Hepatocyte (in vitro differentiated cells): ENCODE measurements at regions not wholly inside any gene's neighbourhood (a gene's known extent, or its start where the extent isn't known, plus 50 kb on each side); places are given as distances from the start of the nearest gene placed in this dataset.
A peak's percentile ranks its signal among the peaks of the same experiment; 100 is the strongest.

ENCODE experiments used
- DNase-seq: peaks from one replicate; pipeline ENCODE4 v3.0.0-alpha.2; 2016; ENCODE audit warnings: low spot score
- H2AFZ ChIP-seq: fragments of 200-600 bp; sonication (generic); 2 replicates; pipeline ENCODE4 v1.6.0; 2016; ENCODE audit warnings: antibody characterized with exemption, mild to moderate bottlenecking
- H3K27ac ChIP-seq: fragments of 200-600 bp; sonication (generic); 2 replicates; pipeline ENCODE4 v1.5.1; 2016; ENCODE audit warnings: mild to moderate bottlenecking
- H3K27me3 ChIP-seq: fragments of 200-600 bp; sonication (generic); 2 replicates; pipeline ENCODE4 v1.6.1; 2016
- H3K36me3 ChIP-seq: fragments of 200-600 bp; sonication (generic); replicated peaks from 2 replicates; pipeline ENCODE4 v1.5.1; 2016; ENCODE audit warnings: low read depth; ENCODE audit not compliant: insufficient read depth
- H3K4me1 ChIP-seq: fragments of 200-600 bp; sonication (generic); 2 replicates; pipeline ENCODE4 v1.5.1; 2016; ENCODE audit warnings: mild to moderate bottlenecking, moderate library complexity; ENCODE audit not compliant: insufficient read depth
- H3K4me2 ChIP-seq: fragments of 200-600 bp; sonication (generic); 2 replicates; pipeline ENCODE4 v1.6.0; 2016
- H3K4me3 ChIP-seq: fragments of 200-600 bp; sonication (generic); 2 replicates; pipeline ENCODE4 v1.5.1; 2016; ENCODE audit warnings: mild to moderate bottlenecking
- H3K79me2 ChIP-seq: fragments of 200-600 bp; sonication (generic); 2 replicates; pipeline ENCODE4 v1.6.0; 2017; ENCODE audit warnings: mild to moderate bottlenecking
- H3K9me2 ChIP-seq: fragments of 200-600 bp; sonication (generic); replicated peaks from 2 replicates; pipeline ENCODE4 v1.6.0; 2017; ENCODE audit warnings: mild to moderate bottlenecking; ENCODE audit not compliant: insufficient read depth
- H3K9me3 ChIP-seq: fragments of 200-600 bp; sonication (generic); 2 replicates; pipeline ENCODE4 v1.5.1; 2016; ENCODE audit warnings: low read depth, mild to moderate bottlenecking
- H4K20me1 ChIP-seq: fragments of 200-600 bp; sonication (generic); 2 replicates; pipeline ENCODE4 v1.6.0; 2016; ENCODE audit warnings: mild to moderate bottlenecking; ENCODE audit not compliant: insufficient read depth, poor library complexity, severe bottlenecking
- EZH2 ChIP-seq: fragments of 200-600 bp; sonication (generic); IDR thresholded peaks from 2 replicates; pipeline ENCODE4 v1.6.1; 2016; ENCODE audit warnings: antibody characterized with exemption, mild to moderate bottlenecking, borderline replicate concordance
- EZH2phosphoT487 ChIP-seq: fragments of 200-600 bp; sonication (generic); IDR thresholded peaks from one replicate; pipeline ENCODE4 v1.6.1; 2018; ENCODE audit warnings: antibody characterized with exemption, mild to moderate bottlenecking, low read depth, moderate library complexity; ENCODE audit not compliant: unreplicated experiment, severe bottlenecking
- WGBS: methylation state at CpG from one replicate; pipeline ENCODE4 v1.1.6; 2016; ENCODE audit warnings: low lambda C conversion rate; ENCODE audit errors: missing lambda C conversion rate; 5-methylcytosine and 5-hydroxymethylcytosine counted together
- TF ChIP-seq, protein P1 (sequence below): fragments of 200-600 bp; sonication (generic); IDR thresholded peaks from 2 replicates; pipeline ENCODE4 v1.5.1; 2016; ENCODE audit warnings: antibody characterized with exemption, mild to moderate bottlenecking; ENCODE audit not compliant: poor library complexity

- Histone ChIP-seq H3K9me2 (no peaks in the 10 kb centered on the region), H4K20me1 (no peaks in the 10 kb centered on the region), H3K79me2 (no peaks in the 10 kb centered on the region), H3K27ac (no peak overlapping the region), H3K27me3 (no peaks in the 10 kb centered on the region), H3K4me1 (no peaks in the 10 kb centered on the region), H3K36me3 (no peaks in the 10 kb centered on the region), H3K4me2 (no peak overlapping the region), H2AFZ (no peak overlapping the region), H3K4me3 (no peak overlapping the region), H3K9me3 (no peaks in the 10 kb centered on the region)
- TF ChIP-seq EZH2phosphoT487: no peak
- no peak for TF ChIP-seq EZH2
- TF ChIP-seq, protein P1, sequence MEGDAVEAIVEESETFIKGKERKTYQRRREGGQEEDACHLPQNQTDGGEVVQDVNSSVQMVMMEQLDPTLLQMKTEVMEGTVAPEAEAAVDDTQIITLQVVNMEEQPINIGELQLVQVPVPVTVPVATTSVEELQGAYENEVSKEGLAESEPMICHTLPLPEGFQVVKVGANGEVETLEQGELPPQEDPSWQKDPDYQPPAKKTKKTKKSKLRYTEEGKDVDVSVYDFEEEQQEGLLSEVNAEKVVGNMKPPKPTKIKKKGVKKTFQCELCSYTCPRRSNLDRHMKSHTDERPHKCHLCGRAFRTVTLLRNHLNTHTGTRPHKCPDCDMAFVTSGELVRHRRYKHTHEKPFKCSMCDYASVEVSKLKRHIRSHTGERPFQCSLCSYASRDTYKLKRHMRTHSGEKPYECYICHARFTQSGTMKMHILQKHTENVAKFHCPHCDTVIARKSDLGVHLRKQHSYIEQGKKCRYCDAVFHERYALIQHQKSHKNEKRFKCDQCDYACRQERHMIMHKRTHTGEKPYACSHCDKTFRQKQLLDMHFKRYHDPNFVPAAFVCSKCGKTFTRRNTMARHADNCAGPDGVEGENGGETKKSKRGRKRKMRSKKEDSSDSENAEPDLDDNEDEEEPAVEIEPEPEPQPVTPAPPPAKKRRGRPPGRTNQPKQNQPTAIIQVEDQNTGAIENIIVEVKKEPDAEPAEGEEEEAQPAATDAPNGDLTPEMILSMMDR: no peak
- WGBS: 74% methylated on average over 2 of the region's 2 CpGs
- DNase-seq: no peak
Measured at GRCh38 chr3:115323380-115323779, 176.3 kb upstream of the ZBTB20 start.

- H3K9me2 ChIP-seq: no peaks in the 10 kb centered on the region
- DNase-seq: no peak
- no peaks in the 10 kb centered on the region for H3K27me3 ChIP-seq
- no peak overlapping the region for H3K4me2 ChIP-seq
- H3K36me3 ChIP-seq: no peaks in the 10 kb centered on the region
- H3K27ac ChIP-seq: no peak overlapping the region
- no peak overlapping the region for H3K4me3 ChIP-seq
- no peaks in the 10 kb centered on the region for H4K20me1 ChIP-seq
- no peaks in the 10 kb centered on the region for H3K4me1 ChIP-seq
- TF ChIP-seq, protein P1: no peak
- no peak for TF ChIP-seq EZH2
- no peak for TF ChIP-seq EZH2phosphoT487
- no peak overlapping the region for H2AFZ ChIP-seq
- no peaks in the 10 kb centered on the region for H3K79me2 ChIP-seq
- WGBS: 42% methylated on average over 1 of the region's 1 CpG
- no peaks in the 10 kb centered on the region for H3K9me3 ChIP-seq
Measured at GRCh38 chr3:115324056-115324455, 177.0 kb upstream of the ZBTB20 start.

DNA sequence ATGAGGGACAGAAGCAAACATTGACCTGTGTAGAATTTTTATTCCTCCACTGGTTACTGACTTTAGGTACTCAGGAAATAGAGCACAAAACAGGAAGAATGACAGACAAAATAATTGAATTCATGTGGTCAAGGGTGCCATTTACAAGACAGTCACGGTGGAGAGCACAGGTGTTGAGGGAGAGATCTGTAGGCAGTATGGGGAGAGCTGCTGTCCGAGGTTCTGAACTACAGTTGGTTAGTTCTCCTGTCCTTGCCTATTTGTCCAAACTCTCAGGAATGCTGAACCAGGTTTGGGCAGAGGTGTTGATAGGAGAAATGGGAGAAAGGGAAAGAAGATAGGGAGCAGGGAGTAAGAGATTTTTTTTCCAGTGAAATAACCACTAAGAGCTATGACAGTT lies 178.5 kb upstream of the ZBTB20 start:
- Histone ChIP-seq H3K9me3 (no peaks in the 10 kb centered on the region), H4K20me1 (no peaks in the 10 kb centered on the region), H2AFZ (no peak overlapping the region), H3K27me3 (no peaks in the 10 kb centered on the region), H3K4me2 (no peak overlapping the region), H3K4me1 (no peaks in the 10 kb centered on the region), H3K27ac (no peak overlapping the region), H3K79me2 (no peaks in the 10 kb centered on the region), H3K9me2 (no peaks in the 10 kb centered on the region), H3K4me3 (no peak overlapping the region), H3K36me3 (no peaks in the 10 kb centered on the region)
- 5% methylated on average over 2 of the region's 2 CpGs for WGBS
- DNase-seq: peak; percentile 67
- no peak for TF ChIP-seq EZH2
- no peak for TF ChIP-seq EZH2phosphoT487
- TF ChIP-seq, protein P1: no peak

GRCh38 chr3:115330430-115330829 lies 183.3 kb upstream of the ZBTB20 start:
- H3K9me3 ChIP-seq: no peaks in the 10 kb centered on the region
- H2AFZ ChIP-seq: no peak overlapping the region
- no peaks in the 10 kb centered on the region for H4K20me1 ChIP-seq
- H3K4me1 ChIP-seq: no peaks in the 10 kb centered on the region
- DNase-seq: no peak
- H3K27ac ChIP-seq: no peak overlapping the region
- H3K36me3 ChIP-seq: no peaks in the 10 kb centered on the region
- no peaks in the 10 kb centered on the region for H3K9me2 ChIP-seq
- H3K4me3 ChIP-seq: no peak overlapping the region
- no peak overlapping the region for H3K4me2 ChIP-seq
- TF ChIP-seq EZH2phosphoT487 (no peak), EZH2 (no peak)
- TF ChIP-seq, protein P1: no peak
- H3K27me3 ChIP-seq: no peaks in the 10 kb centered on the region
- no peaks in the 10 kb centered on the region for H3K79me2 ChIP-seq
